ENCODE measurements at regions not wholly inside any gene's neighbourhood (a gene's known extent, or its start where the extent isn't known, plus 50 kb on each side); places are given as distances from the start of the nearest gene placed in this dataset.

- no peak for DNase-seq
These were observed 91.5 kb upstream of the VASH1 start for GRCh38 chr14:76669770-76670169.

GRCh38 chr14:76672123-76672522, 89.1 kb upstream of the VASH1 start:
- DNase-seq, result no peak

GRCh38 chr14:76673261-76673660, 88.0 kb upstream of the VASH1 start:
- peak; percentile 16 to 21 for DNase-seq

GRCh38 chr14:76675046-76675445, 86.2 kb upstream of the VASH1 start:
- DNase-seq, result no peak

GRCh38 chr14:76676539-76676938, 84.7 kb upstream of the VASH1 start:
- no peak for DNase-seq

- DNase-seq, result no peak
These were observed 83.6 kb upstream of the VASH1 start for GRCh38 chr14:76677534-76678145.

GRCh38 chr14:76678244-76678800, 82.9 kb upstream of the VASH1 start:
- no peak for DNase-seq

GRCh38 chr14:76682367-76682766, 78.9 kb upstream of the VASH1 start:
- DNase-seq, result no peak

- DNase-seq, result no peak
These were observed 74.6 kb upstream of the VASH1 start for GRCh38 chr14:76686646-76687045.

- no peak for DNase-seq
These were observed 73.5 kb upstream of the VASH1 start for GRCh38 chr14:76687611-76688382.

- DNase-seq, result no peak
These were observed 72.9 kb upstream of the VASH1 start for GRCh38 chr14:76688383-76688671.

- no peak for DNase-seq
These were observed 70.7 kb upstream of the VASH1 start for GRCh38 chr14:76690502-76691105.

- DNase-seq, result no peak
These were observed 67.2 kb upstream of the VASH1 start for GRCh38 chr14:76694106-76694505.

GRCh38 chr14:76695263-76695920, 65.9 kb upstream of the VASH1 start:
- DNase-seq, result no peak

GRCh38 chr14:76696361-76696760, 64.9 kb upstream of the VASH1 start:
- no peak for DNase-seq

- DNase-seq, result no peak
These were observed 64.5 kb upstream of the VASH1 start for GRCh38 chr14:76696791-76697190.

- no peak for DNase-seq
These were observed 63.9 kb upstream of the VASH1 start for GRCh38 chr14:76697246-76697905.

- DNase-seq, result no peak
These were observed 63.1 kb upstream of the VASH1 start for GRCh38 chr14:76698191-76698590.

- peak; percentile 32 to 45 for DNase-seq
These were observed 62.6 kb upstream of the VASH1 start for GRCh38 chr14:76698631-76699030.

- no peak for DNase-seq
These were observed 61.9 kb upstream of the VASH1 start for GRCh38 chr14:76699209-76699938.

GRCh38 chr14:76699939-76700590, 61.2 kb upstream of the VASH1 start:
- no peak for DNase-seq

- DNase-seq, result no peak
These were observed 59.8 kb upstream of the VASH1 start for GRCh38 chr14:76701436-76701835.

All from Kasumi-1 (cell line).